H9 (cell line): ENCODE measurements at regions not wholly inside any gene's neighbourhood (a gene's known extent, or its start where the extent isn't known, plus 50 kb on each side); places are given as distances from the start of the nearest gene placed in this dataset.

Experiments used
- DNase-seq: peaks from one replicate; pipeline ENCODE4 v3.0.0-alpha.2; 2017
- H2AFZ ChIP-seq: one replicate; pipeline ENCODE4 v1.6.1; 2013; ENCODE audit warnings: mild to moderate bottlenecking, low read length, control low read depth, moderate library complexity
- H2AK5ac ChIP-seq: 2 replicates; pipeline ENCODE4 v1.6.1; 2013; ENCODE audit warnings: low read length, control low read depth, mixed read lengths; ENCODE audit not compliant: insufficient read length
- H2BK120ac ChIP-seq: one replicate; pipeline ENCODE4 v1.6.1; 2013; ENCODE audit warnings: low read depth, mild to moderate bottlenecking, low read length, control low read depth, inconsistent platforms; ENCODE audit not compliant: poor library complexity, severe bottlenecking
- H2BK12ac ChIP-seq: 2 replicates; pipeline ENCODE4 v1.6.1; 2013; ENCODE audit warnings: low read length, control low read depth, mixed read lengths, low read depth; ENCODE audit not compliant: insufficient read length
- H2BK15ac ChIP-seq: 2 replicates; pipeline ENCODE4 v1.6.1; 2013; ENCODE audit warnings: low read depth, low read length, control low read depth
- H2BK20ac ChIP-seq: one replicate; pipeline ENCODE4 v1.6.1; 2013; ENCODE audit warnings: low read depth, mild to moderate bottlenecking, low read length, control low read depth, inconsistent platforms; ENCODE audit not compliant: poor library complexity, severe bottlenecking
- H2BK5ac ChIP-seq: 2 replicates; pipeline ENCODE4 v1.6.1; 2013; ENCODE audit warnings: low read length, control low read depth, mixed read lengths; ENCODE audit not compliant: insufficient read length
- H3K14ac ChIP-seq: 2 replicates; pipeline ENCODE4 v1.6.1; 2013; ENCODE audit warnings: low read length, control low read depth; ENCODE audit not compliant: insufficient read depth
- H3K18ac ChIP-seq: 2 replicates; pipeline ENCODE4 v1.6.1; 2013; ENCODE audit warnings: low read depth, mild to moderate bottlenecking, mixed read lengths, low read length, control low read depth; ENCODE audit not compliant: insufficient read length
- H3K23ac ChIP-seq: 2 replicates; pipeline ENCODE4 v1.6.1; 2013; ENCODE audit warnings: low read length, control low read depth, mixed read lengths, low read depth; ENCODE audit not compliant: insufficient read length
- H3K23me2 ChIP-seq: 2 replicates; pipeline ENCODE4 v1.6.1; 2013; ENCODE audit warnings: low read depth, mild to moderate bottlenecking, mixed read lengths, low read length, control low read depth; ENCODE audit not compliant: insufficient read length, poor library complexity, severe bottlenecking
- H3K27ac ChIP-seq: 2 replicates; pipeline ENCODE4 v1.5.1; 2013; ENCODE audit warnings: low read length, control low read depth, mixed read lengths, low read depth; ENCODE audit not compliant: insufficient read length
- H3K27me3 ChIP-seq: 2 replicates; pipeline ENCODE4 v1.6.1; 2013; ENCODE audit warnings: low read length, control low read depth, inconsistent platforms; ENCODE audit not compliant: insufficient read depth
- H3K4ac ChIP-seq: 2 replicates; pipeline ENCODE4 v1.6.1; 2013; ENCODE audit warnings: low read depth, mild to moderate bottlenecking, control low read depth, inconsistent platforms, low read length, moderate library complexity
- H3K4me1 ChIP-seq: 2 replicates; pipeline ENCODE4 v1.6.1; 2013; ENCODE audit warnings: low read length, control low read depth, inconsistent platforms; ENCODE audit not compliant: insufficient read depth
- H3K4me2 ChIP-seq: 2 replicates; pipeline ENCODE4 v1.6.1; 2013; ENCODE audit warnings: low read length, control low read depth, mixed read lengths; ENCODE audit not compliant: insufficient read length, insufficient read depth
- H3K56ac ChIP-seq: 2 replicates; pipeline ENCODE4 v1.6.1; 2013; ENCODE audit warnings: low read depth, mild to moderate bottlenecking, mixed read lengths, low read length, control low read depth; ENCODE audit not compliant: insufficient read length
- H3K79me1 ChIP-seq: 2 replicates; pipeline ENCODE4 v1.6.1; 2013; ENCODE audit warnings: low read depth, mild to moderate bottlenecking, moderate library complexity, low read length, control low read depth, inconsistent platforms; ENCODE audit not compliant: insufficient read depth, poor library complexity, severe bottlenecking
- H3K79me2 ChIP-seq: 2 replicates; pipeline ENCODE4 v1.6.1; 2013; ENCODE audit warnings: low read length, control low read depth, inconsistent platforms; ENCODE audit not compliant: insufficient read depth
- H3K9ac ChIP-seq: 2 replicates; pipeline ENCODE4 v1.6.1; 2013; ENCODE audit warnings: low read length, control low read depth, mixed read lengths; ENCODE audit not compliant: insufficient read length; ENCODE audit errors: extremely low read depth
- H3K9me3 ChIP-seq: one replicate; pipeline ENCODE4 v1.6.1; 2013; ENCODE audit warnings: low read depth, low read length, inconsistent platforms; ENCODE audit not compliant: control insufficient read depth
- H3T11ph ChIP-seq: one replicate; pipeline ENCODE4 v1.6.1; 2013; ENCODE audit warnings: mild to moderate bottlenecking, low read length, control low read depth, inconsistent platforms
- H4K20me1 ChIP-seq: one replicate; pipeline ENCODE4 v1.6.1; 2013; ENCODE audit not compliant: control insufficient read depth, insufficient read length, insufficient read depth
- H4K5ac ChIP-seq: 2 replicates; pipeline ENCODE4 v1.6.1; 2013; ENCODE audit warnings: low read depth, mild to moderate bottlenecking, mixed read lengths, low read length, control low read depth; ENCODE audit not compliant: insufficient read length
- H4K8ac ChIP-seq: replicated peaks from 2 replicates; pipeline ENCODE4 v1.6.1; 2013; ENCODE audit warnings: low read length, control low read depth, mixed read lengths, low read depth; ENCODE audit not compliant: insufficient read length
- H4K91ac ChIP-seq: 2 replicates; pipeline ENCODE4 v1.6.1; 2013; ENCODE audit warnings: low read depth, mild to moderate bottlenecking, moderate library complexity, mixed read lengths, low read length, control low read depth; ENCODE audit not compliant: insufficient read length
- H3K27ac Mint-ChIP-seq, 3 experiments: 2 replicates in 2 of 3; 3 replicates in 1 of 3; pipeline ENCODE4 v1.8.0; 2020 to 2021; ENCODE audit warnings: mixed read lengths in 3 of 3, mild to moderate bottlenecking in 1 of 3, moderate library complexity in 1 of 3
- H3K27me3 Mint-ChIP-seq: 2 replicates; pipeline ENCODE4 v1.8.0; 2021; ENCODE audit warnings: low read depth, mild to moderate bottlenecking, moderate library complexity, mixed read lengths
- H3K36me3 Mint-ChIP-seq, 3 experiments: 2 replicates in 2 of 3; 3 replicates in 1 of 3; pipeline ENCODE4 v1.8.0; 2020 to 2021; ENCODE audit warnings: low read depth in 3 of 3, mixed read lengths in 3 of 3; ENCODE audit not compliant: insufficient read depth in 1 of 3
- H3K4me1 Mint-ChIP-seq, 2 experiments: 2 replicates each; pipeline ENCODE4 v1.8.0; 2020; ENCODE audit warnings: mixed read lengths in 2 of 2
- H3K4me3 Mint-ChIP-seq, 2 experiments: 2 replicates in 1 of 2; 3 replicates in 1 of 2; pipeline ENCODE4 v1.8.0; 2020 to 2021; ENCODE audit warnings: mild to moderate bottlenecking in 2 of 2, mixed read lengths in 2 of 2, moderate library complexity in 1 of 2
- H3K9me3 Mint-ChIP-seq, 2 experiments: 2 replicates in 1 of 2; 3 replicates in 1 of 2; pipeline ENCODE4 v1.8.0; 2020; ENCODE audit warnings: mild to moderate bottlenecking in 2 of 2, mixed read lengths in 2 of 2, moderate library complexity in 1 of 2
- CTCF ChIP-seq: fragments of 200-600 bp; sonication (generic); conservative IDR thresholded peaks from 3 replicates; pipeline ENCODE4 v1.8.0; 2021; ENCODE audit warnings: antibody characterized with exemption, mild to moderate bottlenecking
- WGBS: extraction: QIAGEN DNeasy Blood & Tissue Kit; methylation state at CpG from one replicate; pipeline ENCODE4 v1.1.7; 2013; ENCODE audit warnings: missing lambda C conversion rate, low lambda C conversion rate, mixed read lengths; ENCODE audit not compliant: insufficient read length; ENCODE audit errors: extremely low coverage; 5-methylcytosine and 5-hydroxymethylcytosine counted together

GRCh38 chr5:58018016-58018415 is 441.9 kb downstream of the PLK2 start:
- Histone ChIP-seq H3K4ac (no peak overlapping the region), H3K56ac (no peak overlapping the region), H3T11ph (no peak overlapping the region), H3K14ac (no peak overlapping the region), H2BK5ac (no peak overlapping the region), H3K23me2 (no peaks in the 10 kb centered on the region), H3K4me2 (no peak overlapping the region), H3K23ac (no peak overlapping the region), H3K9me3 (no peaks in the 10 kb centered on the region), H3K18ac (no peak overlapping the region), H4K91ac (no peak overlapping the region), H3K79me2 (no peaks in the 10 kb centered on the region), H2BK120ac (no peak overlapping the region), H4K5ac (no peak overlapping the region), H3K4me1 (no peaks in the 10 kb centered on the region; the same call in 1 of the 2 replicates), H3K27me3 (no peaks in the 10 kb centered on the region), H2AK5ac (no peak overlapping the region), H2BK20ac (no peak overlapping the region), H4K20me1 (no peaks in the 10 kb centered on the region), H3K27ac (no peak overlapping the region), H3K79me1 (no peaks in the 10 kb centered on the region), H4K8ac (no peak overlapping the region), H2BK12ac (no peak overlapping the region), H3K9ac (no peak overlapping the region), H2BK15ac (no peak overlapping the region), H2AFZ (no peak overlapping the region)
- no peak overlapping the region for H3K4me3 Mint-ChIP-seq
- no peaks in the 10 kb centered on the region for H3K36me3 Mint-ChIP-seq
- DNase-seq, result no peak
- H3K4me1 Mint-ChIP-seq, result peaks cover 4 to 5% of the 10 kb centered on the region in 2 experiments; a peak in 3 of 4 replicates
- H3K27ac Mint-ChIP-seq, result no peak overlapping the region; a peak in 1 of 7 replicates
- TF ChIP-seq CTCF, result no peak
- no CpG with 5 or more reads among the region's 1 CpG for WGBS
- no peaks in the 10 kb centered on the region for H3K9me3 Mint-ChIP-seq
- no peaks in the 10 kb centered on the region for H3K27me3 Mint-ChIP-seq
